ENCODE measurements at regions not wholly inside any gene's neighbourhood (a gene's known extent, or its start where the extent isn't known, plus 50 kb on each side); places are given as distances from the start of the nearest gene placed in this dataset.
"Not testable (repeated sequence)": the region's sequence is repeated elsewhere in the genome, so short reads cannot be mapped to it uniquely, and the experiment has no call there.

- no peak overlapping the region for H2BK120ac ChIP-seq (ENCODE audit: low read depth, low read length)
- H3K4ac ChIP-seq (ENCODE audit: low read depth, low read length) = no peak overlapping the region
- H3K4me2 ChIP-seq (ENCODE audit: low read length) = no peak overlapping the region
- H3K27me3 ChIP-seq (ENCODE audit: insufficient read depth, low read length, poor library complexity) = no peaks in the 10 kb centered on the region
- WGBS (ENCODE audit: extremely low coverage, insufficient coverage, low lambda C conversion rate) = no CpG with 5 or more reads among the region's 1 CpG
- no peaks in the 10 kb centered on the region for H3K4me1 ChIP-seq (ENCODE audit: control insufficient read depth, low read depth, low read length)
- no peak overlapping the region for H4K5ac ChIP-seq (ENCODE audit: low read length)
- no peak overlapping the region for H3K18ac ChIP-seq (ENCODE audit: low read length)
- H3K56ac ChIP-seq (ENCODE audit: low read length) = no peak overlapping the region
- no peak overlapping the region for H3K4me3 ChIP-seq (ENCODE audit: low read length)
- no peak overlapping the region for H2BK5ac ChIP-seq (ENCODE audit: low read length)
- H2AK5ac ChIP-seq (ENCODE audit: low read length) = no peak overlapping the region
- H2BK15ac ChIP-seq (replicated peaks; ENCODE audit: low read depth) = no peak overlapping the region
- no peak overlapping the region for H3K23ac ChIP-seq (ENCODE audit: low read length)
- no peak overlapping the region for H3K9ac ChIP-seq (ENCODE audit: low read length)
- H3K79me2 ChIP-seq (ENCODE audit: control insufficient read depth, insufficient read depth, low read length) = no peaks in the 10 kb centered on the region
- H4K8ac ChIP-seq (ENCODE audit: low read depth, low read length) = no peak overlapping the region
- no peak for DNase-seq
- no peak overlapping the region for H3K27ac ChIP-seq (ENCODE audit: low read depth, low read length)
- H3K79me1 ChIP-seq (ENCODE audit: low read length) = no peaks in the 10 kb centered on the region
- no peaks in the 10 kb centered on the region for H3K36me3 ChIP-seq (ENCODE audit: control insufficient read depth, insufficient read depth, low read length)
These were observed 155.3 kb downstream of the RAD51AP2 start for GRCh38 chr2:17362956-17363355.

- 100% methylated on average over 1 of the region's 6 CpGs for WGBS (ENCODE audit: extremely low coverage, insufficient coverage, low lambda C conversion rate)
- no peak for DNase-seq
- no peak overlapping the region for H2AK5ac ChIP-seq (ENCODE audit: low read length)
- no peak overlapping the region for H3K23ac ChIP-seq (ENCODE audit: low read length)
- no peak overlapping the region for H3K9ac ChIP-seq (ENCODE audit: low read length)
- no peak overlapping the region for H3K4ac ChIP-seq (ENCODE audit: low read depth, low read length)
- H2BK120ac ChIP-seq (ENCODE audit: low read depth, low read length) = no peak overlapping the region
- no peaks in the 10 kb centered on the region for H3K27me3 ChIP-seq (ENCODE audit: insufficient read depth, low read length, poor library complexity)
- H2BK15ac ChIP-seq (replicated peaks; ENCODE audit: low read depth) = no peak overlapping the region
- H4K5ac ChIP-seq (ENCODE audit: low read length) = no peak overlapping the region
- H4K8ac ChIP-seq (ENCODE audit: low read depth, low read length) = no peak overlapping the region
- H3K4me2 ChIP-seq (ENCODE audit: low read length) = no peak overlapping the region
- H3K36me3 ChIP-seq (ENCODE audit: control insufficient read depth, insufficient read depth, low read length) = no peaks in the 10 kb centered on the region
- H3K79me1 ChIP-seq (ENCODE audit: low read length) = no peaks in the 10 kb centered on the region
- no peak overlapping the region for H2BK5ac ChIP-seq (ENCODE audit: low read length)
- H3K56ac ChIP-seq (ENCODE audit: low read length) = no peak overlapping the region
- H3K18ac ChIP-seq (ENCODE audit: low read length) = no peak overlapping the region
- no peak overlapping the region for H3K4me3 ChIP-seq (ENCODE audit: low read length)
- H3K79me2 ChIP-seq (ENCODE audit: control insufficient read depth, insufficient read depth, low read length) = no peaks in the 10 kb centered on the region
- H3K4me1 ChIP-seq (ENCODE audit: control insufficient read depth, low read depth, low read length) = no peaks in the 10 kb centered on the region
- no peak overlapping the region for H3K27ac ChIP-seq (ENCODE audit: low read depth, low read length)
These were observed 162.5 kb downstream of the RAD51AP2 start for GRCh38 chr2:17355608-17356329.

DNA sequence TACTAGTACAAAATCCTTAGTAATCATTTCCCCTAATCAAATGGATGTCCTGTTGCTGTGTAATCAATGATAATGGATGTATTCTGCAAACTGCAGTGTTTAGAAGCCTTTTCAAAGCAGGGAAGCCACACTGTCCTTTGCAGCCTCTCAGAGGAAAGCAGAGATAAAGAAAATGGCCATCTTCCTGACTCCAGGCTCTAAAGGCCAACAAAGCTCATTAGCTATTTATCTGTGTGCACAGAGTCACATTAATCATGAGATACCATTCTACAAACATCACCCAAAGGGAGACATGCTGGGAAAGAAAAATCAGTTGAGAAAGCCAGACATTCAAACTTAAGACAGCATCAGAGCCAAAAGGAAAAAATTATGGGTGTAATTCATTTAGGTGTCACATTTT is 165.0 kb downstream of the RAD51AP2 start:
- Histone ChIP-seq H3K79me1 (ENCODE audit: low read length) (no peaks in the 10 kb centered on the region), H3K4me1 (ENCODE audit: control insufficient read depth, low read depth, low read length) (no peaks in the 10 kb centered on the region), H2AK5ac (ENCODE audit: low read length) (no peak overlapping the region), H3K79me2 (ENCODE audit: control insufficient read depth, insufficient read depth, low read length) (no peaks in the 10 kb centered on the region), H3K23ac (ENCODE audit: low read length) (no peak overlapping the region), H3K4ac (ENCODE audit: low read depth, low read length) (no peak overlapping the region), H2BK5ac (ENCODE audit: low read length) (no peak overlapping the region), H4K5ac (ENCODE audit: low read length) (no peak overlapping the region), H4K8ac (ENCODE audit: low read depth, low read length) (no peak overlapping the region), H3K27me3 (ENCODE audit: insufficient read depth, low read length, poor library complexity) (no peaks in the 10 kb centered on the region), H2BK120ac (ENCODE audit: low read depth, low read length) (no peak overlapping the region), H3K9ac (ENCODE audit: low read length) (no peak overlapping the region), H3K18ac (ENCODE audit: low read length) (no peak overlapping the region), H3K27ac (ENCODE audit: low read depth, low read length) (no peak overlapping the region), H3K36me3 (ENCODE audit: control insufficient read depth, insufficient read depth, low read length) (no peaks in the 10 kb centered on the region), H2BK15ac (replicated peaks; ENCODE audit: low read depth) (no peak overlapping the region), H3K56ac (ENCODE audit: low read length) (no peak overlapping the region), H3K4me3 (ENCODE audit: low read length) (no peak overlapping the region), H3K4me2 (ENCODE audit: low read length) (no peak overlapping the region)
- DNase-seq = peak; percentile 82

GRCh38 chr2:17342692-17343091 is 175.5 kb downstream of the RAD51AP2 start:
- not testable (repeated sequence) for H3K27me3 ChIP-seq (ENCODE audit: insufficient read depth, low read length, poor library complexity); H2BK5ac ChIP-seq (ENCODE audit: low read length); H4K8ac ChIP-seq (ENCODE audit: low read depth, low read length); H3K4ac ChIP-seq (ENCODE audit: low read depth, low read length); H3K18ac ChIP-seq (ENCODE audit: low read length); H2BK120ac ChIP-seq (ENCODE audit: low read depth, low read length); DNase-seq; H3K9ac ChIP-seq (ENCODE audit: low read length); H3K56ac ChIP-seq (ENCODE audit: low read length); H4K5ac ChIP-seq (ENCODE audit: low read length); H3K4me1 ChIP-seq (ENCODE audit: control insufficient read depth, low read depth, low read length); H2BK15ac ChIP-seq (replicated peaks; ENCODE audit: low read depth); H3K79me1 ChIP-seq (ENCODE audit: low read length); H3K4me3 ChIP-seq (ENCODE audit: low read length); H3K4me2 ChIP-seq (ENCODE audit: low read length); H3K36me3 ChIP-seq (ENCODE audit: control insufficient read depth, insufficient read depth, low read length); H3K27ac ChIP-seq (ENCODE audit: low read depth, low read length); H3K79me2 ChIP-seq (ENCODE audit: control insufficient read depth, insufficient read depth, low read length); H3K23ac ChIP-seq (ENCODE audit: low read length); H2AK5ac ChIP-seq (ENCODE audit: low read length)
- no CpG with 5 or more reads among the region's 4 CpGs for WGBS (ENCODE audit: extremely low coverage, insufficient coverage, low lambda C conversion rate)

DNA sequence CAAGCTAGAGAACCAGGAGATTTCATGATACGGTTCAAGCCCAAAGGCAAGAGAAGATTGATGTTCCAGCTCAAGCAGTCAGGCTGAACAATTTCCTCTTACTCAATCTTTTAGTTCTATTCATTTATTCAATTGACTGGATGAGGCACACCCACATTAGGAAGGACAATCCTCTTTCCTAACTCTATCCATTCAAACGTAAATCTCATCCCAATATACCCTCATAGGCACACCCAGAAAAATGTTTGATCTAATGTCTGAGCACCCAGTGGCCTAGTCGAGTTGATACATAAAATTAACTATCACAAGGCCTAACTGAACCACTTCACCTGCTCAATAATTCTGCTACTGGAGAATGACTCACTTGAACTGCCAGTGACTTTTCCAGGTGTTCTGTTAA is 180.7 kb downstream of the RAD51AP2 start:
- Histone ChIP-seq H2BK120ac (ENCODE audit: low read depth, low read length) (no peak overlapping the region), H2BK15ac (replicated peaks; ENCODE audit: low read depth) (no peak overlapping the region), H3K4me3 (ENCODE audit: low read length) (no peak overlapping the region), H3K56ac (ENCODE audit: low read length) (no peak overlapping the region), H3K27me3 (ENCODE audit: insufficient read depth, low read length, poor library complexity) (no peaks in the 10 kb centered on the region), H4K8ac (ENCODE audit: low read depth, low read length) (no peak overlapping the region), H3K27ac (ENCODE audit: low read depth, low read length) (no peak overlapping the region), H3K4me2 (ENCODE audit: low read length) (no peak overlapping the region), H2BK5ac (ENCODE audit: low read length) (no peak overlapping the region), H3K9ac (ENCODE audit: low read length) (no peak overlapping the region), H3K18ac (ENCODE audit: low read length) (no peak overlapping the region), H3K36me3 (ENCODE audit: control insufficient read depth, insufficient read depth, low read length) (no peaks in the 10 kb centered on the region), H2AK5ac (ENCODE audit: low read length) (no peak overlapping the region), H3K4me1 (ENCODE audit: control insufficient read depth, low read depth, low read length) (peaks cover 6% of the 10 kb centered on the region), H3K79me1 (ENCODE audit: low read length) (no peaks in the 10 kb centered on the region), H3K79me2 (ENCODE audit: control insufficient read depth, insufficient read depth, low read length) (no peaks in the 10 kb centered on the region), H4K5ac (ENCODE audit: low read length) (no peak overlapping the region), H3K23ac (ENCODE audit: low read length) (no peak overlapping the region), H3K4ac (ENCODE audit: low read depth, low read length) (no peak overlapping the region)
- DNase-seq = no peak
- no CpG with 5 or more reads among the region's 3 CpGs for WGBS (ENCODE audit: extremely low coverage, insufficient coverage, low lambda C conversion rate)

DNA sequence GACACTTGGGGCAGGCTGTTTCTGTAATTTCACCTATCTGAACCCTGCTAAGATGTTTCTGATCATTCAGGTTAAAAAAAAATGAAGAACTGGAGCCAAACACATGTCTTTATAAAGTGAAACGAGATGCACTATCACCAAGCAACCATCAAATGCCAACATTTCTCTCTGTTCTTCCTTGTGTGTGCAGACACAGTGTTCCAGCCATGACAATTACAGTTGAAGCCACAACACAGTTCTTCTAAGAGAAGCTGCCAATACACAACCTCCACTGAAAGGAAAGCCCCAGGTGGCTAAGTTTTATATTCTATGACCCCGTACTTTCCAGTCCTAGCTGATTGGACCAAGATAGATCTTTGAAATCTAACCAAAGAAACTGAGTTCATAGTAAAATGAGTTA is 181.8 kb downstream of the RAD51AP2 start:
- no CpG with 5 or more reads among the region's 2 CpGs for WGBS (ENCODE audit: extremely low coverage, insufficient coverage, low lambda C conversion rate)
- Histone ChIP-seq H3K4ac (ENCODE audit: low read depth, low read length) (no peak overlapping the region), H3K4me3 (ENCODE audit: low read length) (no peak overlapping the region), H3K23ac (ENCODE audit: low read length) (no peak overlapping the region), H3K56ac (ENCODE audit: low read length) (no peak overlapping the region), H2BK15ac (replicated peaks; ENCODE audit: low read depth) (no peak overlapping the region), H3K27ac (ENCODE audit: low read depth, low read length) (no peak overlapping the region), H3K18ac (ENCODE audit: low read length) (peak overlapping the region; percentile 51), H2AK5ac (ENCODE audit: low read length) (no peak overlapping the region), H3K79me2 (ENCODE audit: control insufficient read depth, insufficient read depth, low read length) (no peaks in the 10 kb centered on the region), H3K79me1 (ENCODE audit: low read length) (no peaks in the 10 kb centered on the region), H2BK5ac (ENCODE audit: low read length) (no peak overlapping the region), H3K36me3 (ENCODE audit: control insufficient read depth, insufficient read depth, low read length) (no peaks in the 10 kb centered on the region), H3K27me3 (ENCODE audit: insufficient read depth, low read length, poor library complexity) (no peaks in the 10 kb centered on the region), H3K4me1 (ENCODE audit: control insufficient read depth, low read depth, low read length) (peaks cover 6% of the 10 kb centered on the region), H3K9ac (ENCODE audit: low read length) (no peak overlapping the region), H4K5ac (ENCODE audit: low read length) (no peak overlapping the region), H3K4me2 (ENCODE audit: low read length) (no peak overlapping the region), H4K8ac (ENCODE audit: low read depth, low read length) (no peak overlapping the region), H2BK120ac (ENCODE audit: low read depth, low read length) (no peak overlapping the region)
- no peak for DNase-seq

Measured in mesendoderm (in vitro differentiated cells).